K562 (cell line): ENCODE measurements at regions not wholly inside any gene's neighbourhood (a gene's known extent, or its start where the extent isn't known, plus 50 kb on each side); places are given as distances from the start of the nearest gene placed in this dataset.

Experiments used
- ATAC-seq: fragments of 200-7000 bp; cut with Tn5 transposase; 3 replicates; pipeline ENCODE4 v1.9.1; 2020; ENCODE audit warnings: moderate library complexity
- BruUV-seq: library from RNA; stranded (reverse); fragments of 400-500 nt; replicated peaks from 2 replicates; lab custom pipeline; 2021; lab: Mats Ljungman, UMichigan
- CTCF ChIA-PET: fragments of 300-600 bp; formaldehyde crosslinking; extraction: SDS; loops from one replicate; lab custom pipeline; 2021; ENCODE audit warnings: low intra/inter-chr PET ratio; lab: Yijun Ruan, JAX
- POLR2A ChIA-PET: fragments of 300-600, 350-650 bp; sonication (Branson Sonifier 250); formaldehyde crosslinking; extraction: SDS; loops from one replicate; lab custom pipeline; 2021; ENCODE audit warnings: antibody characterized with exemption, inconsistent platforms; lab: Yijun Ruan, JAX
- DNase-seq, 4 experiments: peaks; one replicate each; pipeline versions ENCODE4 v3.0.0 to v3.0.0-alpha.2; 2011 to 2018; ENCODE audit warnings: low spot score in 3 of 4, mixed read lengths in 3 of 4; ENCODE audit errors: extremely low read depth in 1 of 4
- FAIRE-seq: peaks from 2 replicates; lab custom pipeline; 2011; peaks lifted over from hg19 to GRCh38; lab: Jason Lieb, UNC
- H2AFZ ChIP-seq: 2 replicates; pipeline ENCODE4 v1.6.0; 2011; ENCODE audit warnings: low read depth, low read length, control low read depth, inconsistent platforms
- H3K27ac ChIP-seq: fragments of 200-600 bp; 3 replicates; pipeline ENCODE4 v1.8.0; 2011; ENCODE audit warnings: low read depth, mild to moderate bottlenecking, control low read depth, inconsistent platforms, low read length, moderate library complexity, mixed read lengths; ENCODE audit errors: extremely low read depth
- H3K27me3 ChIP-seq, 2 experiments: fragments of 300-600 bp in 1 of 2; 2 replicates in 1 of 2; 3 replicates in 1 of 2; pipeline versions ENCODE4 v1.6.0 to v1.8.0; 2011; ENCODE audit warnings: inconsistent platforms in 2 of 2, low read length in 2 of 2, mild to moderate bottlenecking in 1 of 2, mixed read lengths in 1 of 2, moderate library complexity in 1 of 2; ENCODE audit not compliant: control insufficient read depth in 2 of 2, insufficient read depth in 2 of 2
- H3K36me3 ChIP-seq: fragments of 300-600 bp; 3 replicates; pipeline ENCODE4 v1.8.0; 2011; ENCODE audit warnings: mild to moderate bottlenecking, low read length, inconsistent platforms; ENCODE audit not compliant: control insufficient read depth, insufficient read depth
- H3K4me1 ChIP-seq, 2 experiments: fragments of 200-600 bp in 1 of 2; replicated peaks in 1 of 2; 2 replicates in 1 of 2; 3 replicates in 1 of 2; pipeline versions ENCODE4 v1.5.1 to v1.8.0; 2011; ENCODE audit warnings: inconsistent platforms in 2 of 2, low read length in 2 of 2, mild to moderate bottlenecking in 1 of 2, mixed read lengths in 1 of 2, moderate library complexity in 1 of 2; ENCODE audit not compliant: control insufficient read depth in 2 of 2, insufficient read depth in 2 of 2
- H3K4me2 ChIP-seq: 2 replicates; pipeline ENCODE4 v1.6.1; 2011; ENCODE audit warnings: low read length, control low read depth, inconsistent platforms, mixed read lengths; ENCODE audit not compliant: insufficient read depth
- H3K4me3 ChIP-seq: fragments of 200-600 bp; sonication (generic), shearing (Covaris generic); 2 replicates; pipeline ENCODE4 v1.5.1; 2016; ENCODE audit warnings: control low read depth, inconsistent platforms
- H3K79me2 ChIP-seq: fragments of 200-600 bp; 3 replicates; pipeline ENCODE4 v1.8.0; 2011; ENCODE audit warnings: low read length, inconsistent platforms; ENCODE audit not compliant: control insufficient read depth, insufficient read depth
- H3K9ac ChIP-seq, 2 experiments: 2 replicates each; pipeline versions ENCODE4 v1.6.0 to v1.6.1; 2011; ENCODE audit warnings: low read depth in 2 of 2, low read length in 2 of 2, control low read depth in 1 of 2, inconsistent platforms in 1 of 2, mild to moderate bottlenecking in 1 of 2, mixed read lengths in 1 of 2; ENCODE audit not compliant: insufficient read depth in 1 of 2
- H3K9me1 ChIP-seq: one replicate; pipeline ENCODE4 v1.6.0; 2011; ENCODE audit warnings: inconsistent platforms, mild to moderate bottlenecking, low read length, moderate library complexity; ENCODE audit not compliant: control insufficient read depth, insufficient read depth
- H3K9me3 ChIP-seq: replicated peaks from 2 replicates; pipeline ENCODE4 v1.5.1; 2011; ENCODE audit warnings: low read depth, low read length, inconsistent platforms; ENCODE audit not compliant: control insufficient read depth, insufficient read depth
- H4K20me1 ChIP-seq: replicated peaks from 2 replicates; pipeline ENCODE4 v1.6.1; 2011; ENCODE audit warnings: low read length, inconsistent platforms, mixed read lengths; ENCODE audit not compliant: control insufficient read depth, insufficient read depth
- CAMTA2 ChIP-seq: fragments of 250-450 bp; sonication (Bioruptor Pico); conservative IDR thresholded peaks from 2 replicates; pipeline ENCODE4 v1.5.1; 2022
- GABPA ChIP-seq: fragments of 200-800 bp; sonication (Bioruptor generic); conservative IDR thresholded peaks from 2 replicates; pipeline ENCODE4 v1.6.1; 2016; ENCODE audit warnings: low read depth, missing genetic modification characterization, missing compliant biosample characterization
- KLF6 ChIP-seq: fragments of 250-450 bp; sonication (Bioruptor Pico); IDR thresholded peaks from 2 replicates; pipeline ENCODE4 v1.4.0; 2020; ENCODE audit warnings: mild to moderate bottlenecking, moderate library complexity, borderline replicate concordance
- L3MBTL2 ChIP-seq: fragments of 450-650 bp; IDR thresholded peaks from 2 replicates; pipeline ENCODE4 v1.6.1; 2016; ENCODE audit warnings: mild to moderate bottlenecking, moderate library complexity
- NR1H2 ChIP-seq: sonication (generic); formaldehyde crosslinking; IDR thresholded peaks from 2 replicates; pipeline ENCODE4 v1.4.0; 2020; ENCODE audit warnings: mild to moderate bottlenecking, missing genetic modification reagents
- OTX1 ChIP-seq: fragments of 450-650 bp; formaldehyde crosslinking; IDR thresholded peaks from 2 replicates; pipeline ENCODE4 v1.4.0; 2022; ENCODE audit warnings: mild to moderate bottlenecking
- PHB ChIP-seq: fragments of 250-450 bp; sonication (Bioruptor Pico); IDR thresholded peaks from 2 replicates; pipeline ENCODE4 v1.5.0; 2021
- RFX1 ChIP-seq: fragments of 450-650 bp; IDR thresholded peaks from 2 replicates; pipeline ENCODE4 v1.6.1; 2016; ENCODE audit warnings: mild to moderate bottlenecking, moderate library complexity
- TAF7 ChIP-seq: fragments of 450-650 bp; IDR thresholded peaks from 2 replicates; pipeline ENCODE4 v1.6.1; 2016; ENCODE audit warnings: missing genetic modification characterization, missing compliant biosample characterization
- ZNF146 ChIP-seq: IDR thresholded peaks from one replicate; pipeline ENCODE4 v1.6.1; 2018; ENCODE audit warnings: missing compliant biosample characterization; ENCODE audit not compliant: unreplicated experiment
- ZNF217 ChIP-seq: sonication (generic); formaldehyde crosslinking; IDR thresholded peaks from 2 replicates; pipeline ENCODE4 v1.8.0; 2022; ENCODE audit warnings: mild to moderate bottlenecking, missing genetic modification reagents
- ZNF224 ChIP-seq: sonication (generic); formaldehyde crosslinking; IDR thresholded peaks from 2 replicates; pipeline ENCODE4 v1.8.0; 2022; ENCODE audit warnings: mild to moderate bottlenecking, missing genetic modification reagents
- ZNF282 ChIP-seq: sonication (generic); formaldehyde crosslinking; IDR thresholded peaks from 2 replicates; pipeline ENCODE4 v1.8.1; 2023; ENCODE audit warnings: missing genetic modification reagents
- ZSCAN32 ChIP-seq: fragments of 450-650 bp; formaldehyde crosslinking; IDR thresholded peaks from 2 replicates; pipeline ENCODE4 v1.4.0; 2020; ENCODE audit warnings: mild to moderate bottlenecking, moderate library complexity
- WGBS: fragments of 100-300 bp; shearing (Covaris generic); methylation state at CpG from one replicate; pipeline ENCODE4 v1.1.6; 2016; ENCODE audit warnings: low coverage, mixed read lengths; ENCODE audit not compliant: insufficient coverage; ENCODE audit errors: missing lambda C conversion rate; 5-methylcytosine and 5-hydroxymethylcytosine counted together
- in situ Hi-C: fragments of 300-500 bp; cut with MboI; formaldehyde crosslinking; loops from 4 replicates; pipeline ENCODE4 v1.15.0; 2018; ENCODE audit warnings: inconsistent platforms, mixed read lengths
- intact Hi-C: fragments of 100-400 bp; cut with micrococcal nuclease; formaldehyde crosslinking; loops from 2 replicates; pipeline ENCODE4 v1.14.2; 2022
- TF ChIP-seq, protein P1 (sequence below): fragments of 450-650 bp; formaldehyde crosslinking; IDR thresholded peaks from 2 replicates; pipeline ENCODE4 v1.4.0; 2020; ENCODE audit warnings: mild to moderate bottlenecking, mixed read lengths
- TF ChIP-seq, protein P2 (sequence below): IDR thresholded peaks from 2 replicates; pipeline ENCODE4 v1.6.1; 2012; ENCODE audit warnings: low read depth, low read length, improper control_type of control experiment, borderline replicate concordance

DNA sequence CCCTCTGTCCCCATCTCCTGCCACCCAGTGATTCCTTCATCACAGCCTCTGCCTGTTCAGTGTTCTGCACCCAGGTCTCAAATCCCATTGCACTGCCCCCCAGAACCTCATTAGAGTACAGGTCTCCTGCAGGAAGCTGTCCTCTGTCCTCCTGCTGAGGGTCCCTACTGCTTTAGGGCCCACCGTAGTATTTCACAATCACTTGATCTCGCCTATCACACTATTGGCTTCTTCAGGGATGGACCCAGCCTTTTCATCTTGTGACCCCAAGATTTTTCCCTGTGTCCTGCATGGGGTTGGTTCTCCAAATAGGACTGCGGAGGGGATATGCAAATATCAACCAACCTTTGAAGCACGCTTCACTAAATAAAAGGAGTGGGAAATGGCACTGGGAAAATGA lies 331.1 kb upstream of the AJAP1 start (continued):
- TF ChIP-seq, protein P1, sequence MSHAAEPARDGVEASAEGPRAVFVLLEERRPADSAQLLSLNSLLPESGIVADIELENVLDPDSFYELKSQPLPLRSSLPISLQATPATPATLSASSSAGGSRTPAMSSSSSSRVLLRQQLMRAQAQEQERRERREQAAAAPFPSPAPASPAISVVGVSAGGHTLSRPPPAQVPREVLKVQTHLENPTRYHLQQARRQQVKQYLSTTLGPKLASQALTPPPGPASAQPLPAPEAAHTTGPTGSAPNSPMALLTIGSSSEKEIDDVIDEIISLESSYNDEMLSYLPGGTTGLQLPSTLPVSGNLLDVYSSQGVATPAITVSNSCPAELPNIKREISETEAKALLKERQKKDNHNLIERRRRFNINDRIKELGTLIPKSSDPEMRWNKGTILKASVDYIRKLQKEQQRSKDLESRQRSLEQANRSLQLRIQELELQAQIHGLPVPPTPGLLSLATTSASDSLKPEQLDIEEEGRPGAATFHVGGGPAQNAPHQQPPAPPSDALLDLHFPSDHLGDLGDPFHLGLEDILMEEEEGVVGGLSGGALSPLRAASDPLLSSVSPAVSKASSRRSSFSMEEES (CRISPR knock-in tag), result no peak
- no peak for TF ChIP-seq ZNF282 (CRISPR knock-in tag)
- TF ChIP-seq CAMTA2 (CRISPR knock-in tag), result no peak
- no peak for TF ChIP-seq KLF6 (CRISPR knock-in tag)
- TF ChIP-seq OTX1 (CRISPR knock-in tag), result no peak
- TF ChIP-seq RFX1, result no peak
- TF ChIP-seq ZNF146, result no peak
- no peak for TF ChIP-seq PHB
- no peak for TF ChIP-seq L3MBTL2

DNA sequence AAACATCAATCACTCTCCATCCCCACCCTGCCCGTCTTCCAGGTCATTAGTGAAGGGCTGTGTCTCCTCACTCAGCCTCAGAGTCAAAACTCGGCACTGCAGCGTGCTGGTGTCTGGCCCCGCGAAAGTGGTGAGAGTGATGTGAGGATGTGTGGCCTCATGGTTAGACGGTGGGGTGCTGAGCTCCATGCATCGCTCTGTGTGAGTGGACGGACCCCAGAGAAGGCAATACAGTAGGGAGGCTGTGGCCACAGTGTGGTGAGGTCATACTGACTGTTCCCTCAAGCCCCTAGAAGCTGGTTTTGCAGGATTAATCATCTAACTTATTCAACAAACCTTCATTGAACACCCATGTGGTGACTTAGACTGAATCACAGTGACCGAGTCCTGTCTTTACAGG lies 329.9 kb upstream of the AJAP1 start:
- DNase-seq (no peak), ATAC-seq (no peak), FAIRE-seq (no peak)
- Histone ChIP-seq H3K27me3 (peaks cover 0 to 7% of the 10 kb centered on the region in 2 experiments; a peak in 2 of 5 replicates), H3K9ac (no peak overlapping the region), H2AFZ (no peak overlapping the region), H3K4me1 (no peaks in the 10 kb centered on the region; a peak in 1 of 5 replicates), H3K36me3 (no peaks in the 10 kb centered on the region), H3K27ac (no peak overlapping the region), H3K9me1 (no peaks in the 10 kb centered on the region), H4K20me1 (no peaks in the 10 kb centered on the region; the same call in 1 of the 2 replicates), H3K4me2 (no peak overlapping the region), H3K4me3 (no peak overlapping the region), H3K79me2 (no peaks in the 10 kb centered on the region), H3K9me3 (no peaks in the 10 kb centered on the region)
- ChIA-PET POLR2A (no interaction called here), CTCF (no interaction called here)
- WGBS, result 0% methylated on average over 9 of the region's 9 CpGs
- intact Hi-C loops, result no loop called here
- BruUV-seq, result no TSS peak
- TF ChIP-seq, protein P2, sequence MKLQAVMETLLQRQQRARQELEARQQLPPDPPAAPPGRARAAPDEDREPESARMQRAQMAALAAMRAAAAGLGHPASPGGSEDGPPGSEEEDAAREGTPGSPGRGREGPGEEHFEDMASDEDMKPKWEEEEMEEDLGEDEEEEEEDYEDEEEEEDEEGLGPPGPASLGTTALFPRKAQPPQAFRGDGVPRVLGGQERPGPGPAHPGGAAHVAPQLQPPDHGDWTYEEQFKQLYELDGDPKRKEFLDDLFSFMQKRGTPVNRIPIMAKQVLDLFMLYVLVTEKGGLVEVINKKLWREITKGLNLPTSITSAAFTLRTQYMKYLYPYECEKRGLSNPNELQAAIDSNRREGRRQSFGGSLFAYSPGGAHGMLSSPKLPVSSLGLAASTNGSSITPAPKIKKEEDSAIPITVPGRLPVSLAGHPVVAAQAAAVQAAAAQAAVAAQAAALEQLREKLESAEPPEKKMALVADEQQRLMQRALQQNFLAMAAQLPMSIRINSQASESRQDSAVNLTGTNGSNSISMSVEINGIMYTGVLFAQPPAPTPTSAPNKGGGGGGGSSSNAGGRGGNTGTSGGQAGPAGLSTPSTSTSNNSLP, result no peak
- TF ChIP-seq NR1H2 (no peak), ZNF217 (CRISPR knock-in tag) (no peak), GABPA (tag) (no peak), TAF7 (tag) (no peak), ZNF224 (CRISPR knock-in tag) (no peak), ZSCAN32 (no peak)
- in situ Hi-C loops, result no loop called here
